Muscle of back (tissue), 3 donors: ENCODE measurements at regions not wholly inside any gene's neighbourhood (a gene's known extent, or its start where the extent isn't known, plus 50 kb on each side); places are given as distances from the start of the nearest gene placed in this dataset.
"Not testable (repeated sequence)": the region's sequence is repeated elsewhere in the genome, so short reads cannot be mapped to it uniquely, and the experiment has no call there.

Experiments used
- DNase-seq, 3 donors: peaks; one replicate each; pipeline versions ENCODE4 v3.0.0 to v3.0.0-alpha.2; 2013

GRCh38 chr19:5290336-5291262 lies 50.0 kb downstream of the PTPRS start:
- DNase-seq: no peak

DNA sequence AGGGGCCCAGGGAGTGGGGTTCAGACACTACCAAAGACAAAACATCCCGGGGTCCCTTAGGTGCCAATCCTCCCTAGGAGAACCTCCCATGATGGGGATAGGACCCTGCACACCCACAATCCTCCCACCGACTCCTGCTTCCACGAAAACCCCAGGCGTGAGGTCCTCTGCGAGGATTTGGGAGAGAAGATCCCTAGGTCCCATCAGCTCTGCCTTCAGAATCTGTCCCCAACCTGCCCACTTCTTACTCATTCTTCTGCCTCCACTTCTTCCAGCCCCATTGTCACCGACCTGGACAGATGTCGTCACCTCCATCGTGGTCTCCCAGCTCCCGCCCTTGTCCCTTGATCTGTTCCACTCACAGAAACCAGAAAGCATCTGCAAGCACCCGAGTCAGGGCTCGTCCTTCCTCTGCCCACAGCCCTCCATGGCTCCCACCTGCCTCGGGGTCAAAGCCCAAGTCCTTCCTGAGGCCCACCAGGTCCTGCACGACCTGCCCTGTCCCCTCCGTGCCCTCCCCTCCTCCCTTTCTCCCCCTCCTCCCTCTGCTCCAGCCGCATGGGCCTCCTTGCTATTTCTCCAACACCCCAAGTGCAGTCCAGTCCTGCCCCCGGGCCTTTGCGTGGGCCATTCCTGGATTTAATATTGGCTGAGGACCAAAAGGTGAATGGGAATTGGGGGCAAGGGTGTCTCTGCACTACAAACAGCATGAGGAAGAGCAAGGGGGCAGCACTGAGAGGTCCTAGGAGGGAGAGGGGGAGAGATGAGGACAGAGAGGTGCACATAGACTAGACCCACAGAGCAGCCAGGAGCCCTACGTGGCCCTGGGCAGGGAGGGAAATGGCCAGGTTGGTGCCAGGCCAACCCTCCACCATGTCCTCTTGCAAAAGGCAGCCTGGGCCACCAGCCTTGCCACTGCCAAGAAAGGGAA lies 51.3 kb downstream of the PTPRS start:
- no peak for DNase-seq

GRCh38 chr19:5288347-5288739 lies 52.3 kb downstream of the PTPRS start:
- no peak for DNase-seq

- no peak for DNase-seq
These were observed 53.5 kb downstream of the PTPRS start for GRCh38 chr19:5287066-5287465.

- no peak for DNase-seq
These were observed 54.1 kb downstream of the PTPRS start for GRCh38 chr19:5286465-5287029.

DNA sequence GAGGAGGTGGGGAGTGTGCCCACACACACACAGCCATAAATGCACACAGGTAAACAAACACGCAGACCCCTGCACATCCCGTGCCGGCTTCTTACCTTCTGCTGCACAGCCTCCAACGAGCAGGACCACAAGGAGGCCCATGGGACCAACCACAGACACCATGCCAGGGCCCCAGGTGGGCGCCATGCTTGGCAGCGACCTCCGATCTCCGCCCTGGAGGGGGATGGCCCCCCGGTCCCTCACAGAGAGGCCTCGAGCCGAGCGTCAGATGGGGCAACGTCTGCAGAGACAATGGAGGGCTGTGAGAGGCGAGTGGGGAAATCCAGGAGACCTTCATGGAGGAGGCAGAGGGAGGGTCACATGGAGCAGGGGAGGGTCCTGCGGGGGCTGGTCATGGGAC lies 54.7 kb downstream of the PTPRS start:
- DNase-seq: no peak

GRCh38 chr19:5285311-5285710 lies 55.3 kb downstream of the PTPRS start:
- DNase-seq: no peak

DNA sequence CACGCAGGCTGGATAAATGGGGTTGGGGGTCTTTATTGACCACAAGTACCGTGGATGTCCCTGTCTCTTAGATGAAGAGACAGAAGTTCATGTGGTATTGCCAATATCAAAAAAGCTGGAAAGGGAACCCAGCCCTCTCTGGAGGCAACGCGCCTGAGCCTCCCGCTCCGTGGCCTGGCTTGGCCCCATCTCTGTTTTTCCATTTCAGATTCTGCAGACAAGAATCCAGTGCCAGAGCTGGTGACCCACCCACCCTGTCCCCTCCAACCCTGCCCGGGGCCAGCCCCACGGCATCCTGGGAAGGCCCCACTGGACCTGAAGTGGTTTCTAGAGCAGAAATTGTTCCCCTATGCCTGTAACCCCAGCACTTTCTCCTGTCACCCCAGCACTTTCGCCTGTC lies 57.7 kb downstream of the PTPRS start:
- DNase-seq: peak in 2 of 3 donors; percentile 21 to 55

DNA sequence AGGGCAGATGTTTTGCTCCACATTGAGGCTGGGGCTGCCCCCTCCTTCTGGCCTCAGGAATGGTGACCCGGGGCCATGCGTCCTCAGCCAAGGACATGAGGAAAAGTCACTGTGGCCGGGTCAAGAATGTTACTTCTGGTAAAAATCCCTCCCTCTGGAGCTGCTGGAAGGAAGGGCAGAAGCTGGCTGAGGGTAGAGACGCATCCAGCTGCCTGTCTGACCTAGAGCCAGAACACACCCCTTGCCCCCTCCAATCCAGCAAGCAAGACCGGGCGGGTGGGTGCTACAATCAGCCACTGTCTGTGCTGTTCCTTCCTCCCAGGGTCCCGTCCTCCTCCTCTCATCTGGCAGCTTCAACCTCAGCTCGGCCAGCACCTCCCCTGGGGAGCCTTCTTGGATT lies 59.0 kb downstream of the PTPRS start:
- peak; percentile 33 to 86 (median 68) for DNase-seq

DNA sequence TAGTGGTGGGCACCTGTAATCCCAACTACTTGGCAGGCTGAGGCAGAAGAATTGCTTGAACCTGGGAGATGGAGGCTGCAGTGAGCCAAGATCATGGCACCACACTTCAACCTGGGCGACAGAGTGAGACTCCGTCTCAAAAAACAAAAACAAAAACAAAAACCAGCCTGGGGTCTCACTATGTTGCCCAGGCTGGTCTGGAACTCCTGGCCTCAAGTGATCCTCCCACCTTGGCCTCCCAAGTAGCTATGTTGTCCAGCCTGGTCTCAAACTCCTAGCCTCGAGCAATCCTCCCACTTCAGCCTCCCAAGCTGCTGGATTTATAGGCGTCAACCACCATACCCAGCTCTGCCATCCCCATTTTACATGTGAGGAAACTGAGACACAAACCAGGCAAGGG lies 64.9 kb downstream of the PTPRS start:
- DNase-seq: not testable (repeated sequence)

DNA sequence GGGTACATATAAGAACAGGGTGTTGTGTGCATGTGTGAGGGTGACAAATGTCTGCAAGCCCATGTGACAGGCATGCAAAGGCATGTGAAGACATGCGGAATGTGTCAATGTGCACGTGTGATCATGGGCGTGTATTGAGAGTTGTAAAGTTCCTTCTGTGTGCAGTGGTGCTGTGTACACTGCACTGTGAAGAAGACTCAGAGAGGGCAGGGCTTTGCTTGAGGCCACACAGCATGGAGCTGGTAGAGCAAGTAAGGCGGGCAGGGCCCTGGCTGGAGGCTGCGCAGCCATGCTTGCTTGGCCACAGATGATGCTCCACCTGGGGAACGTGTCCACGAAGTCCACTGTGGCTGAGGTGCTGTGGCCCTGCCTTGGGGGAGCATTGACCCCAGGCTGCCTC lies 66.8 kb downstream of the PTPRS start:
- no peak for DNase-seq

DNA sequence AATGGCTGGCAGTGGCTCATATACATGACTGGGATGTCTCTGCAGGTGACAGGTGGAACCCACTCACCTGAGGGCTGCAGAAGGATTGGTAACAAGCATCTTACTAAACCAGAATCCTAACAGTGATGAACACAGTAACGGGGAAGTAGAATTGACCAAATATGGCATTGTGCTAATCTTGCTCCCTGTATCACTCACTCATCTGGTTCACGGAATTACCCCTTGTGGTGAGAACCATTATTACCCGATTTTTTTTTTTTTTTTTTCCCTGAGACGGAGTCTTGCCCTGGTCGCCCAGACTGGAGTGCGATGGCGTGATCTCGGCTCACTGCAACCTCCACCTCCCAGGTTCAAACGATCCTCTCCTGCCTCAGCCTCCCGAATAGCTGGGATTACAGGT lies 69.5 kb downstream of the PTPRS start:
- no peak for DNase-seq

DNA sequence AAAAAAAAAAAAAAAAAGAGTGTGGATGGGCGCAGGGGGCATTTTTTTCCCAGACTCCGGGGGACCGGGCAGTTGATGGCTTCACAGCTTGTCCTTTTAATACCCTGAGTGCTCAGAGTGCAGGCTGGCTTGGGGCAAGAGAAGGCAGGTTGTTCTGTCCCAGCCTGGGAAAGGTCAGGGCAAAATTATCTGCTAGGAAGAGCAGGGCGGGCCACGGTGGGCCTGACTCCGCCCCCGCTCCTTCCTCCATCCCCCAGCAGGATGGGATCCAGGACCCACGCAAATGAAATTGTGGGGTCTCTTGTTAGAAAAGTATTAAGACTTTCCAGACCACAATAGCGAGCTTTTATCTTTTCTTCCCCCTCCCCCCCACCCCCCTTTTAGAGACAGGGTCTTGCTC lies 70.7 kb downstream of the PTPRS start:
- DNase-seq: no peak

GRCh38 chr19:5269279-5269678 lies 71.3 kb downstream of the PTPRS start:
- DNase-seq: no peak

DNA sequence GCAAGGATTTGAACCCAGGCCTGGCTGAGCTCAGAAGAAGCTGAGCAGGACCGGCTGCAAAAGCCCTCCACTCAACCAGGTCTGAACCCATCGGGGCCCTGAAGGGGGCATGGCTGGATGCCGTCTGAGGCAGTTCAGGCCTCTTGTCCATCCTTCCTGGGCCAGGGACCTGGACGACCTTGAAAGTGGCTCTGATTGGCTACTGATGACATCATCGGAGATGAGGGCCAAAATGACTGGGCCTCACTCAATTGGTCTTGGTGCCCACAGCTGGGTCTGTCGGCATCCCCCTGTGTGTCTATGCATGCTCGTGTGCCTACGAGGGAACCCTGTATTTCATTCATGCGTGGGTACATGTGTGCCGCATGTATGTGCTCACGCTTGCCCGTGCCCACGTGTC lies 71.8 kb downstream of the PTPRS start:
- DNase-seq: no peak

DNA sequence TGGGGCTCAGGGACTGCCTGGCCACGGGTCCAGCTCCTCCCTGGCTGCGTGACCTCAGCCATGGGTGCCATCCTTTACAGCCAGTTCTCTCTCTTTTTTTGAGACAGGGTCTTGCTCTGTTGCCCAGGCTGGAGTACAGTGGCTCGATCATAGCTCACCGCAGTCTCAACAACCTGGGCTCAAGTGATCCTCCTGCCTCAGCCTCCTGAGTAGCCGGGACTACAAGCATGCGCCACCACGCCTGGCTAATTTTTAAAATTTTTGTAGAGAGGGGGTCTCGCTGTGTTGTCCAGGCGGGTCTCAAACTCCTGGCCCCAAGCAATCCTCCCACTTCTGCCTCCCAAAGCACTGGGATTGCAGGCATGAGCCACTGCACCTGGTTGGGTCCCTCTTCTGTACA lies 75.4 kb downstream of the PTPRS start:
- DNase-seq: no peak

- DNase-seq: no peak
These were observed 76.2 kb downstream of the PTPRS start for GRCh38 chr19:5264453-5264852.

GRCh38 chr19:5263615-5264014 lies 77.0 kb downstream of the PTPRS start:
- DNase-seq: no peak

DNA sequence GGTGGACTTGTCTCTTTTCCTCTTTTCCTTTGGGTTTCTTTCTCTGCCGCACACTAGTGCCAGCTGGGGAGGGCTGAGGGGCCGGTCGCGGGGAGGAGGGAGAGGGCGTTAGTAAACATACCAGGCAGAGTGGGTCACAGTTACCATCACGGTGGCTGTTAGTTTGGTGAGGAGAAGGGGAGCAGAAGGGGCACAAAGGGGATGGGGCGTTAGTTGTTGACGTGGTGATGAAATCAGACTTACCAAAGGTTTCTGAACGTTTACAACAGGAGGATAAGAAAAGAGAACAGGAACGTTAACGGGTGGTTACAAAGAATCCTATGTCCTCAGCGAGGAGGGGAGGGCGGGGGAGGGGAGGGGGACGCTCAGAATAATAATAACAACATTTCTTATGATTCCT lies 77.9 kb downstream of the PTPRS start:
- no peak for DNase-seq

DNA sequence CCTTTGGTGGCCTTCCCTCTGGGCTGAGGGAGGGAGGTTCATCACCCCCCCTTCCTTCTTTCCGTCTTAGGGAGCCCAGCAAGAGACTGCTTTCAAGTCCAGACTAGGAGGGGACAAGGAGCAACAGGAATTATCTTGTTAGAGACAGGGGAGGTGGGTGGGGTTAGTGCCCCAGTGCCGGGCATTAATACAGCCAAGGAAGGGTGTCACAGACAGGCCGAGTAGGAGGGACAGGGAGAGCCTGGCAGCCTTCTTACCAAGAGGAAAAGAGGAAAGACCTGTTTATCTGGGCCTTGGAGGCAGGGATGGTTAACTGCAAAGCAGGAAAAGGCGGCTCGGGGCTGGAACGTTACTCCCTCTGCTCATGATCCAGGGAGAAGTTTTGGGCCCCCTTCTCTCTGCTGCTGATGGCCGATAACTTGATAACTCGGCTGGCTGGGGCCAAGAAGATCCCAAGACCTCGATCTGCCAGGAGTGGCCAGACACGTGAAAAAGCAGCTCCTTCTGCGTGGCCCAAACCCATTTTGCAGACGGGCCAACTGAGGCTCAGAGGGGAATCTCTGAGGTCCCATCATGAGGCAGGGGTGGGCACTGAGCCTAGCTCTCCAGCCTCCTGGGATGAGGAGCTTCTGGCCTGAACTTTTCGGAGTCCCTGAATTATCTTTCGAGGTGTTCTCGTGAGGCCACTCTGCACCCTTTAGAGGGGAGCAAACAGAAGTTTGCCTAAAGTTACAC lies 79.3 kb downstream of the PTPRS start:
- no peak for DNase-seq

DNA sequence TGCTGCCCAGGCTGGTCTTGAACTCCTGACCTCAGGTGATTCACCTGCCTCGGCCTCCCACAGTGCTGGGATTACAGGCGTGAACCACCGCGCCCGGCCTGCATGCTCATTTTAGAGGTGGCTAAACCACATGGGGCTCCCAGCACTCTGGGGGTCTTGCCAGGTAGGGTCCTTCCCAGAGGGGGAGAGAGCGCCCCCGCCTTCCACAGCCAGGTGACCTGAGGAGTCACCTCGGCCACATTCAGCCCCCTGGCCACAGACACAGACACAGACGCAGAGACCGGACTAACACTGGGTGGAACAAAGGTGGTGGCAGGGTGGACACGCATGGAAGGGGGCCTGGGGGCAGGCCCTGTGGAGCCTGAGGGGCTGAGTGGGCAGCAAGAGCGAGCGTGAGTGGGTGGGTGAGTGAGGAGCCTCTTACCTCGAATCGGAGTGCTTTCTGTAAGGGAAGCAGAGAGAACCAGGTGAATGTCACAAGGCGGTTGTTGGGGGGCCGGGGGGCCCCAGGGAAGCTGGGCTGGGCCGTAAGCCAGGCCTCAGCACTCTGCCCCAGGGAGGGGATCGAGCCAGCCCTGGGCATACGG lies 80.1 kb downstream of the PTPRS start:
- no peak for DNase-seq
